Spleen (tissue), 11 donors: ENCODE measurements at regions not wholly inside any gene's neighbourhood (a gene's known extent, or its start where the extent isn't known, plus 50 kb on each side); places are given as distances from the start of the nearest gene placed in this dataset.

ENCODE experiments used
- DNase-seq: peaks from one replicate; pipeline ENCODE4 v3.0.0-alpha.2; 2020
- H3K27ac ChIP-seq, 8 donors: fragments of 200-600 bp; sonication (generic) in 7 of 8; 1 replicate in 4 of 8; 2 replicates in 4 of 8; pipeline versions ENCODE4 v1.5.0 to v1.8.0; 2016 to 2021; ENCODE audit warnings: inconsistent platforms in 4 of 8, mild to moderate bottlenecking in 4 of 8, moderate library complexity in 1 of 8
- H3K27me3 ChIP-seq, 7 donors: fragments of 200-600 bp; sonication (generic) in 6 of 7; replicated peaks in 1 of 7; 1 replicate in 4 of 7; 2 replicates in 3 of 7; pipeline versions ENCODE4 v1.5.0 to v1.8.0; 2016 to 2021; ENCODE audit warnings: inconsistent platforms in 3 of 7, mild to moderate bottlenecking in 1 of 7
- H3K36me3 ChIP-seq, 6 donors: fragments of 200-600 bp; sonication (generic) in 5 of 6; 1 replicate in 4 of 6; 2 replicates in 2 of 6; pipeline versions ENCODE4 v1.5.0 to v1.8.0; 2016 to 2021; ENCODE audit warnings: inconsistent platforms in 2 of 6
- H3K4me1 ChIP-seq, 6 donors: fragments of 200-600 bp; sonication (generic) in 5 of 6; 1 replicate in 3 of 6; 2 replicates in 3 of 6; pipeline versions ENCODE4 v1.5.0 to v1.8.0; 2016 to 2021; ENCODE audit warnings: inconsistent platforms in 3 of 6
- H3K4me3 ChIP-seq, 8 donors: fragments of 200-600 bp; sonication (generic) in 7 of 8; 1 replicate in 4 of 8; 2 replicates in 4 of 8; pipeline versions ENCODE4 v1.5.0 to v1.8.0; 2016 to 2021; ENCODE audit warnings: inconsistent platforms in 4 of 8, mild to moderate bottlenecking in 4 of 8, moderate library complexity in 2 of 8
- H3K9me3 ChIP-seq, 8 donors: fragments of 200-600 bp; sonication (generic) in 7 of 8; 1 replicate in 4 of 8; 2 replicates in 4 of 8; pipeline versions ENCODE4 v1.5.0 to v1.8.0; 2016 to 2021; ENCODE audit warnings: inconsistent platforms in 4 of 8
- CTCF ChIP-seq, 11 experiments: fragments of 200-600 bp in 7 of 11; fragments of 450-650 bp in 4 of 11; sonication (generic) in 4 of 11; IDR thresholded peaks in 8 of 11; conservative IDR thresholded peaks in 3 of 11; 1 replicate in 7 of 11; 2 replicates in 4 of 11; pipeline versions ENCODE4 v1.4.0 to v1.8.0; 2016 to 2021; ENCODE audit warnings: antibody characterized with exemption in 11 of 11, inconsistent platforms in 4 of 11, mild to moderate bottlenecking in 1 of 11
- POLR2A ChIP-seq, 3 donors: fragments of 450-650 bp; IDR thresholded peaks; one replicate each; pipeline ENCODE4 v1.5.1; 2017; ENCODE audit warnings: antibody characterized with exemption in 3 of 3, mild to moderate bottlenecking in 1 of 3
- POLR2AphosphoS5 ChIP-seq, 3 donors: sonication (generic); formaldehyde crosslinking; IDR thresholded peaks; one replicate each; pipeline ENCODE4 v1.5.1; 2017; ENCODE audit warnings: antibody characterized with exemption in 3 of 3
- WGBS, 5 donors: extraction: QIAGEN DNeasy Blood & Tissue Kit in 3 of 5; methylation state at CpG; one replicate each; pipeline versions ENCODE4 v1.1.5 to v1.1.7; 2013 to 2018; 5-methylcytosine and 5-hydroxymethylcytosine counted together
- intact Hi-C: fragments of 100-400 bp; cut with DNase I; formaldehyde crosslinking; loops from one replicate; pipeline ENCODE4 v1.15.0; 2023; ENCODE audit warnings: low total_unique reads
- donor health status: healthy with polysubstance abuse.
- donor health status: DM: no; HTN: no; CAD: no; lungs with moderate emphysema.
- donor health status: DM: no; HTN: no; CAD: no.
- donor health status: Bipolar disorder and iron deficiency.
- donor health status: healthy.
- donor health status: DM: no; HTN: no; CAD: no.
- donor health status: DM: yes; HTN: yes; CAD: no.

GRCh38 chr1:115172270-115172669 is 83.0 kb upstream of the TSPAN2 start:
- H3K36me3 ChIP-seq = no peaks in the 10 kb centered on the region
- intact Hi-C loops = no loop called here
- WGBS, 5 donors = 27 to 39% (median 34%) methylated on average over 2 of the region's 2 CpGs
- H3K27ac ChIP-seq = no peak overlapping the region
- H3K9me3 ChIP-seq = no peaks in the 10 kb centered on the region
- peaks cover 0 to 9% (median 0%) of the 10 kb centered on the region in 7 donors for H3K27me3 ChIP-seq
- H3K4me1 ChIP-seq = no peaks in the 10 kb centered on the region
- DNase-seq = no peak
- TF ChIP-seq POLR2AphosphoS5 (IDR thresholded peaks at IDR 0.05) = no peak
- TF ChIP-seq POLR2A (IDR thresholded peaks at IDR 0.05) = no peak
- TF ChIP-seq CTCF (IDR thresholded peaks at IDR 0.05 in 8 of 11, conservative IDR thresholded peaks at IDR 0.05 in 3 of 11) = no peak
- no peak overlapping the region for H3K4me3 ChIP-seq

- DNase-seq = no peak
- no peak for TF ChIP-seq POLR2AphosphoS5 (IDR thresholded peaks at IDR 0.05)
- TF ChIP-seq POLR2A (IDR thresholded peaks at IDR 0.05) = no peak
- TF ChIP-seq CTCF (IDR thresholded peaks at IDR 0.05 in 8 of 11, conservative IDR thresholded peaks at IDR 0.05 in 3 of 11) = no peak
- intact Hi-C loops = no loop called here
- Histone ChIP-seq H3K4me3 (no peak overlapping the region), H3K36me3 (no peaks in the 10 kb centered on the region), H3K4me1 (no peaks in the 10 kb centered on the region), H3K9me3 (no peaks in the 10 kb centered on the region), H3K27ac (no peak overlapping the region), H3K27me3 (peaks cover 0 to 9% (median 0%) of the 10 kb centered on the region in 7 donors)
- 83 to 94% (median 91%) methylated on average over 2 of the region's 2 CpGs for whole genome bisulfite sequencing, 5 donors
These were observed 81.7 kb upstream of the TSPAN2 start for GRCh38 chr1:115170961-115171392.

- H3K4me1 ChIP-seq = no peaks in the 10 kb centered on the region
- H3K27ac ChIP-seq = no peak overlapping the region
- no peak overlapping the region for H3K4me3 ChIP-seq
- WGBS, 5 donors = 73 to 94% (median 81%) methylated on average over 1 of the region's 1 CpG
- no peak for DNase-seq
- H3K27me3 ChIP-seq = peaks cover 0 to 9% (median 0%) of the 10 kb centered on the region in 7 donors
- H3K9me3 ChIP-seq = no peaks in the 10 kb centered on the region
- intact Hi-C loops = no loop called here
- TF ChIP-seq POLR2AphosphoS5 (IDR thresholded peaks at IDR 0.05) = no peak
- no peak for TF ChIP-seq POLR2A (IDR thresholded peaks at IDR 0.05)
- TF ChIP-seq CTCF (IDR thresholded peaks at IDR 0.05 in 8 of 11, conservative IDR thresholded peaks at IDR 0.05 in 3 of 11) = no peak
- no peaks in the 10 kb centered on the region for H3K36me3 ChIP-seq
These were observed 81.1 kb upstream of the TSPAN2 start for GRCh38 chr1:115170377-115170776.

GRCh38 chr1:115168026-115168425 is 78.7 kb upstream of the TSPAN2 start:
- no peaks in the 10 kb centered on the region for H3K4me1 ChIP-seq
- no peaks in the 10 kb centered on the region for H3K9me3 ChIP-seq
- H3K36me3 ChIP-seq = no peaks in the 10 kb centered on the region
- no peak overlapping the region for H3K4me3 ChIP-seq
- no peak for DNase-seq
- no peak overlapping the region for H3K27ac ChIP-seq
- intact Hi-C loops = no loop called here
- TF ChIP-seq POLR2AphosphoS5 (IDR thresholded peaks at IDR 0.05) (no peak), POLR2A (IDR thresholded peaks at IDR 0.05) (no peak), CTCF (IDR thresholded peaks at IDR 0.05 in 8 of 11, conservative IDR thresholded peaks at IDR 0.05 in 3 of 11) (no peak)
- 85 to 95% (median 88%) methylated on average over 4 of the region's 4 CpGs for WGBS, 5 donors
- no peaks in the 10 kb centered on the region for H3K27me3 ChIP-seq
